ENCODE measurements at regions not wholly inside any gene's neighbourhood (a gene's known extent, or its start where the extent isn't known, plus 50 kb on each side); places are given as distances from the start of the nearest gene placed in this dataset.

- H3K27ac ChIP-seq (replicated peaks; ENCODE audit: low read length), result no peak overlapping the region
- no peak overlapping the region for H4K91ac ChIP-seq (ENCODE audit: low read depth, low read length, poor library complexity)
- no peak overlapping the region for H2BK5ac ChIP-seq (ENCODE audit: low read length)
- no peak overlapping the region for H3K14ac ChIP-seq (ENCODE audit: low read length)
- no peaks in the 10 kb centered on the region for H3K79me1 ChIP-seq (ENCODE audit: low read depth, low read length)
- no peak overlapping the region for H2AK5ac ChIP-seq (ENCODE audit: low read depth, low read length)
- H3K27me3 ChIP-seq (ENCODE audit: control insufficient read depth in 3 of 3, insufficient read depth in 3 of 3, low read depth in 1 of 3, low read length in 3 of 3), result no peaks in the 10 kb centered on the region
- no peaks in the 10 kb centered on the region for H3K4me1 ChIP-seq (ENCODE audit: control insufficient read depth in 2 of 2, insufficient read depth in 1 of 2, low read depth in 1 of 2, low read length in 2 of 2)
- H3K9me3 ChIP-seq (replicated peaks in 1 of 2; ENCODE audit: control insufficient read depth in 2 of 2, insufficient read depth in 1 of 2, low read depth in 1 of 2, low read length in 2 of 2), result no peaks in the 10 kb centered on the region
- no peak overlapping the region for H3K4ac ChIP-seq (ENCODE audit: low read length)
- no peak overlapping the region for H3K9ac ChIP-seq (ENCODE audit: low read depth, low read length, poor library complexity)
- no peak overlapping the region for H2AFZ ChIP-seq (ENCODE audit: low read length)
- H3K4me2 ChIP-seq (ENCODE audit: insufficient read depth, low read length, poor library complexity, severe bottlenecking), result no peak overlapping the region
- H3K23ac ChIP-seq (ENCODE audit: low read depth, low read length, poor library complexity), result no peak overlapping the region
- no peaks in the 10 kb centered on the region for H3K36me3 ChIP-seq (replicated peaks in 1 of 2; ENCODE audit: control insufficient read depth in 2 of 2, insufficient read depth in 2 of 2, low read length in 2 of 2)
- no peak overlapping the region for H4K8ac ChIP-seq (ENCODE audit: low read depth, low read length)
- WGBS, 2 donors (ENCODE audit: extremely low coverage in 2 of 2, insufficient read length in 2 of 2, insufficient replicate concordance in 1 of 2), result no CpG with 5 or more reads among the region's 1 CpG
- no peak overlapping the region for H2BK120ac ChIP-seq (ENCODE audit: low read depth, low read length)
- no peak overlapping the region for H3K18ac ChIP-seq (ENCODE audit: low read length)
- no peak for DNase-seq (ENCODE audit: low spot score)
- no peak overlapping the region for H3K4me3 ChIP-seq (ENCODE audit: low read length in 2 of 2)
- H2BK15ac ChIP-seq (ENCODE audit: low read length), result no peak overlapping the region
- no peak overlapping the region for H2BK12ac ChIP-seq (ENCODE audit: low read length)
Observed at GRCh38 chr5:156124708-156125107, 202.3 kb upstream of the SGCD start.

- H4K8ac ChIP-seq (ENCODE audit: low read depth, low read length), result no peak overlapping the region
- H3K27ac ChIP-seq (replicated peaks; ENCODE audit: low read length), result no peak overlapping the region
- H3K14ac ChIP-seq (ENCODE audit: low read length), result no peak overlapping the region
- H3K9me3 ChIP-seq (replicated peaks in 1 of 2; ENCODE audit: control insufficient read depth in 2 of 2, insufficient read depth in 1 of 2, low read depth in 1 of 2, low read length in 2 of 2), result no peaks in the 10 kb centered on the region
- H2AK5ac ChIP-seq (ENCODE audit: low read depth, low read length), result no peak overlapping the region
- H3K4ac ChIP-seq (ENCODE audit: low read length), result no peak overlapping the region
- no peaks in the 10 kb centered on the region for H3K36me3 ChIP-seq (replicated peaks in 1 of 2; ENCODE audit: control insufficient read depth in 2 of 2, insufficient read depth in 2 of 2, low read length in 2 of 2)
- H3K9ac ChIP-seq (ENCODE audit: low read depth, low read length, poor library complexity), result no peak overlapping the region
- H3K4me2 ChIP-seq (ENCODE audit: insufficient read depth, low read length, poor library complexity, severe bottlenecking), result no peak overlapping the region
- H3K18ac ChIP-seq (ENCODE audit: low read length), result no peak overlapping the region
- no peak overlapping the region for H3K4me3 ChIP-seq (ENCODE audit: low read length in 2 of 2)
- no peak overlapping the region for H4K91ac ChIP-seq (ENCODE audit: low read depth, low read length, poor library complexity)
- H3K27me3 ChIP-seq (ENCODE audit: control insufficient read depth in 3 of 3, insufficient read depth in 3 of 3, low read depth in 1 of 3, low read length in 3 of 3), result no peaks in the 10 kb centered on the region
- no peak overlapping the region for H2BK120ac ChIP-seq (ENCODE audit: low read depth, low read length)
- H3K23ac ChIP-seq (ENCODE audit: low read depth, low read length, poor library complexity), result no peak overlapping the region
- H2BK12ac ChIP-seq (ENCODE audit: low read length), result no peak overlapping the region
- no peak overlapping the region for H2AFZ ChIP-seq (ENCODE audit: low read length)
- no peak overlapping the region for H2BK5ac ChIP-seq (ENCODE audit: low read length)
- no peaks in the 10 kb centered on the region for H3K79me1 ChIP-seq (ENCODE audit: low read depth, low read length)
- no peak overlapping the region for H2BK15ac ChIP-seq (ENCODE audit: low read length)
- no CpG with 5 or more reads among the region's 3 CpGs for WGBS, 2 donors (ENCODE audit: extremely low coverage in 2 of 2, insufficient read length in 2 of 2, insufficient replicate concordance in 1 of 2)
- no peak for DNase-seq (ENCODE audit: low spot score)
- no peaks in the 10 kb centered on the region for H3K4me1 ChIP-seq (ENCODE audit: control insufficient read depth in 2 of 2, insufficient read depth in 1 of 2, low read depth in 1 of 2, low read length in 2 of 2)
Observed at GRCh38 chr5:156125118-156125517, 201.8 kb upstream of the SGCD start.

- Histone ChIP-seq H2BK12ac (ENCODE audit: low read length) (no peak overlapping the region), H3K27ac (replicated peaks; ENCODE audit: low read length) (no peak overlapping the region), H3K9ac (ENCODE audit: low read depth, low read length, poor library complexity) (no peak overlapping the region), H3K36me3 (replicated peaks in 1 of 2; ENCODE audit: control insufficient read depth in 2 of 2, insufficient read depth in 2 of 2, low read length in 2 of 2) (no peaks in the 10 kb centered on the region), H2BK5ac (ENCODE audit: low read length) (no peak overlapping the region), H2AFZ (ENCODE audit: low read length) (no peak overlapping the region), H2AK5ac (ENCODE audit: low read depth, low read length) (no peak overlapping the region), H3K27me3 (ENCODE audit: control insufficient read depth in 3 of 3, insufficient read depth in 3 of 3, low read depth in 1 of 3, low read length in 3 of 3) (no peaks in the 10 kb centered on the region), H2BK15ac (ENCODE audit: low read length) (no peak overlapping the region), H3K4me1 (ENCODE audit: control insufficient read depth in 2 of 2, insufficient read depth in 1 of 2, low read depth in 1 of 2, low read length in 2 of 2) (no peaks in the 10 kb centered on the region), H4K8ac (ENCODE audit: low read depth, low read length) (no peak overlapping the region), H3K14ac (ENCODE audit: low read length) (no peak overlapping the region), H3K4ac (ENCODE audit: low read length) (no peak overlapping the region), H3K9me3 (replicated peaks in 1 of 2; ENCODE audit: control insufficient read depth in 2 of 2, insufficient read depth in 1 of 2, low read depth in 1 of 2, low read length in 2 of 2) (no peaks in the 10 kb centered on the region), H4K91ac (ENCODE audit: low read depth, low read length, poor library complexity) (no peak overlapping the region), H3K4me2 (ENCODE audit: insufficient read depth, low read length, poor library complexity, severe bottlenecking) (no peak overlapping the region), H3K23ac (ENCODE audit: low read depth, low read length, poor library complexity) (no peak overlapping the region), H3K4me3 (ENCODE audit: low read length in 2 of 2) (no peak overlapping the region), H2BK120ac (ENCODE audit: low read depth, low read length) (no peak overlapping the region), H3K18ac (ENCODE audit: low read length) (no peak overlapping the region), H3K79me1 (ENCODE audit: low read depth, low read length) (no peaks in the 10 kb centered on the region)
- DNase-seq (ENCODE audit: low spot score), result no peak
- no CpG with 5 or more reads among the region's 1 CpG for WGBS, 2 donors (ENCODE audit: extremely low coverage in 2 of 2, insufficient read length in 2 of 2, insufficient replicate concordance in 1 of 2)
Observed at GRCh38 chr5:156126716-156127115, 200.2 kb upstream of the SGCD start.

- no peaks in the 10 kb centered on the region for H3K36me3 ChIP-seq (replicated peaks in 1 of 2; ENCODE audit: control insufficient read depth in 2 of 2, insufficient read depth in 2 of 2, low read length in 2 of 2)
- WGBS, 2 donors (ENCODE audit: extremely low coverage in 2 of 2, insufficient read length in 2 of 2, insufficient replicate concordance in 1 of 2), result no CpG with 5 or more reads among the region's 2 CpGs
Observed at GRCh38 chr5:156128026-156128425, 198.9 kb upstream of the SGCD start.

More at GRCh38 chr5:156128026-156128425, 198.9 kb upstream of the SGCD start:
- no peaks in the 10 kb centered on the region for H3K9me3 ChIP-seq (replicated peaks in 1 of 2; ENCODE audit: control insufficient read depth in 2 of 2, insufficient read depth in 1 of 2, low read depth in 1 of 2, low read length in 2 of 2)
- H3K4me2 ChIP-seq (ENCODE audit: insufficient read depth, low read length, poor library complexity, severe bottlenecking), result no peak overlapping the region
- H3K27ac ChIP-seq (replicated peaks; ENCODE audit: low read length), result no peak overlapping the region
- no peak overlapping the region for H3K18ac ChIP-seq (ENCODE audit: low read length)
- no peak overlapping the region for H2BK15ac ChIP-seq (ENCODE audit: low read length)
- H3K9ac ChIP-seq (ENCODE audit: low read depth, low read length, poor library complexity), result no peak overlapping the region
- H2BK120ac ChIP-seq (ENCODE audit: low read depth, low read length), result no peak overlapping the region
- no peak overlapping the region for H2AFZ ChIP-seq (ENCODE audit: low read length)
- H2BK12ac ChIP-seq (ENCODE audit: low read length), result no peak overlapping the region
- no peaks in the 10 kb centered on the region for H3K4me1 ChIP-seq (ENCODE audit: control insufficient read depth in 2 of 2, insufficient read depth in 1 of 2, low read depth in 1 of 2, low read length in 2 of 2)
- no peak overlapping the region for H3K4me3 ChIP-seq (ENCODE audit: low read length in 2 of 2)
- no peak overlapping the region for H3K23ac ChIP-seq (ENCODE audit: low read depth, low read length, poor library complexity)
- no peak overlapping the region for H2BK5ac ChIP-seq (ENCODE audit: low read length)
- H3K14ac ChIP-seq (ENCODE audit: low read length), result no peak overlapping the region
- no peak overlapping the region for H4K8ac ChIP-seq (ENCODE audit: low read depth, low read length)
- H3K27me3 ChIP-seq (ENCODE audit: control insufficient read depth in 3 of 3, insufficient read depth in 3 of 3, low read depth in 1 of 3, low read length in 3 of 3), result no peaks in the 10 kb centered on the region
- no peak overlapping the region for H3K4ac ChIP-seq (ENCODE audit: low read length)
- H2AK5ac ChIP-seq (ENCODE audit: low read depth, low read length), result no peak overlapping the region
- no peak for DNase-seq (ENCODE audit: low spot score)
- H4K91ac ChIP-seq (ENCODE audit: low read depth, low read length, poor library complexity), result no peak overlapping the region
- no peaks in the 10 kb centered on the region for H3K79me1 ChIP-seq (ENCODE audit: low read depth, low read length)
